GM18519 (cell line): ENCODE measurements at regions not wholly inside any gene's neighbourhood (a gene's known extent, or its start where the extent isn't known, plus 50 kb on each side); places are given as distances from the start of the nearest gene placed in this dataset.

Experiments used
- ATAC-seq: cut with Tn5 transposase; IDR thresholded peaks from one replicate; pipeline ENCODE4 v1.9.1; 2021; ENCODE audit warnings: mild to moderate bottlenecking, moderate library complexity; ENCODE audit not compliant: unreplicated experiment, low FRiP score

DNA sequence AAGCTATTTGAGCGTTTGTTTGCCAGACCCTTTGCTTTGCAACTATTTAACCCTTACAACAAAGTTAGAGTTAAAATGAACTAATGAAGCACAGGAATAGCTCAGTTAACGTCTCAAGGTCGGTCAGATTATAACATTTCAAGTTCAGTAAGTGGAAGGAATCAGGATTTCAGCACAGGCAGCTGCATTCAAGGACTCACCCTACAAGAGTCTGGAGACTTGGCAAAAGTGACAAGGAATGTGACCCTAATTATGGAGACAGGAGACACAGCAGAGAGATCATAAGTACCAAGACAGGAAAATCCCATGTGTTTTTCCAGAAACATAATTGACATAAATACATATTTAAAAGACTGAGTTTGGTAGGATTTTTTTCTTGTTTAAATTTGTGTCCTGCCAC, 1481.7 kb downstream of the TECRL start:
- ATAC-seq = no peak

DNA sequence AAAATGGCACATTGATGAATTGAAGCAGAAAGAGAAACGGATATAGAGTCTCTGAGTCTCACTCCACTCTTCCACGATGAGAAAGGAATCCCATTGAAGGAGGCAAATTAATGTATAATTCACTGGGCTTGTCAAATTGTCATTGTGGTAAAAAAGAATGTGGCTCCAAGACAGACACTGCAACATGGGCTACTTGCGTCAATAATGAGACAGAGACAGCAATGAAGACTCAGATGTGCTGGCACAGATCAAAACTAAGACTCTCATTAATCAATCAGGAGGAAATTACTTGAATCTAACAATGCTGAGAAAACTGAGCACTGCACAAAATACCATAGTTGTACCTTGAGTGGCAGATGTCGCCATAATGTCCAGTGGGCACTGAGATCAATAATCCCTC, 1485.5 kb downstream of the TECRL start:
- no peak for ATAC-seq

DNA sequence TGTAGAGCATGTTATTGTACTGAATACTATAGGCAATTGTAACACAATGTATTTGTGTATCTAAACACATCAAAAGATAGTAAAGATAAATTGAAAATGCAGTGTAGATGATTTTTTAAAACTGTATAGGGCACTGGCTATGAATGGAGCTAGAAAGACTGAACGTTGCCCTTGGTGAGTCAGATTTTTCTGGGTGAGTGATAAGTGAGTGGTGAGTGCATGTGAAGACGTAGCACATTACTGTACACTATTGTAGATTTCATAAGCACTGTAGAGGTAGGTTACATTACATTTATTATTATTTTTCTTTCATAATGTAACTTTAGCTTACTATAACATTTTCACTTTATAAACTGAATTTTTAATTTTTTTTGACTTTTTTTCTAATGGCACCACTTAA, 1491.6 kb downstream of the TECRL start:
- no peak for ATAC-seq

DNA sequence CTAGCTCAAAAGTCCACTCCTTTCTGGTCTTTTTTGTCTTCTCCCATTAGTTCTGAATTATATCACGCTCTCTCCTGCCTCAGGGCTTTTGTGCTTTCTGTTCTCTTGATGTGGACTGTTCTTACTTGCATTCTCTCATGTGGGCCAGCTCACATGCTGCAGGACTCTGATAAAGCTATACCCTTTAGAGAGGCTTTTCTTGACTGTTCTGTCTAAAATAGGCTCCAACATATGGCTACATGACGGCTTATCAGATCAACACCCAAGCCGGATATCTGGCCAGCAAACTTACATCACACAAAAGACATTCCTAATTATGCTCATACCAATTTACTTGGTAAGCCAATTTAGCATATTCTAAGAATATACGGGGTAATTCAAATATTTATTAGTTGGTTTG, 1494.5 kb downstream of the TECRL start:
- ATAC-seq = no peak

DNA sequence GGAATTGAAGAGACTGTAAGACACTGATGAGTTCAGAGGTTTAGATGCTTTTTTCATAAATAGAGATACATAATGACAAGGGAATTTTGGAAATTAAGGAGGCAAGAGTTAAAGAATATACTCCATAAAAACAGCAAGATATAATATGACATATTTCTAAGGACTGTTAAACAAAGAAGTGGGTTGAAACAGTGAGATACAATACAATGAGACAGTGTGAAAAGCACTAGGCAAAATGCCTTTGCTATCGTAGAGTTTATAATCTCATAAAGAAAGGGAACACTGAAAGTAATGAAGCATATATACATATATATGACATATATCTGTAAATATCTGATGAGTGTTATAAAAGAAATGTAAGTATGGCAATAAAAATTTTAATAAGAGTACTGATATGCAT, 1496.2 kb downstream of the TECRL start:
- ATAC-seq = no peak

DNA sequence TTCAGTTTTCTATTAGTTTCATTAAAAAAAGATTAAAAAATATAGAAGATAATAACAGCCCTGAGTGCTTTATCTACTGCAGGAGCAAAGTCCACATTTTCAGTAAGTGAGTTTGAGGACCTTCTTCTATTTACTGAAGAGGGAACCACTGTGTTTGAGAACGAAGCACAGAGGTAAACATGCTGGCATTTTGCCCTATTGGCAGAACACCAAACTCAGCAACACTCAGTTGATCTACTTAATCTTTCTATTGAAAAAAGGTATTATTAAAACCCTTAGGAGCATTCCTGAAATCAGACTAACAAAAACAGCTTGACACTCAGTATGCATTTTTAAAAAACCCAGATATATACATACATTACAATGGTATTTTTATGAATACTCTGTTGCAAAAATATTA, 1496.7 kb downstream of the TECRL start:
- ATAC-seq = no peak

DNA sequence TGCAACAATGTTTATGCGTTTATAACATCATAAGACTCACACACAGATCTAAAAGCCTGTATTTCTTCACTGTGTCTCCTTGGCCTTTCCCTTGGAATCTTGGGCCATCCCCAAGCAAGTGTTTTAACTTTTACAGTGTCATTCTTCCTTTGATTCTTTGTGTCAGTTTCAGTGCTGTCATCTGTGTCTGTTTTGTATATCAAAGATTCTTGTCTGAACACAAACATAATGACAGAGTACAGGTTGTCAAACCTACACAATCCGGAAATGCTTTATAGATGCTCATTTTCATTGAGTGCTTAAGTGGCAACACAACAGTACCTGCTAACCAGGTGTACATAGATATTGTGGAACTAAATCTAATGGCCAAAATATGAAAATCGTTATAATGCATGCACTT, 1500.0 kb downstream of the TECRL start:
- ATAC-seq = no peak

DNA sequence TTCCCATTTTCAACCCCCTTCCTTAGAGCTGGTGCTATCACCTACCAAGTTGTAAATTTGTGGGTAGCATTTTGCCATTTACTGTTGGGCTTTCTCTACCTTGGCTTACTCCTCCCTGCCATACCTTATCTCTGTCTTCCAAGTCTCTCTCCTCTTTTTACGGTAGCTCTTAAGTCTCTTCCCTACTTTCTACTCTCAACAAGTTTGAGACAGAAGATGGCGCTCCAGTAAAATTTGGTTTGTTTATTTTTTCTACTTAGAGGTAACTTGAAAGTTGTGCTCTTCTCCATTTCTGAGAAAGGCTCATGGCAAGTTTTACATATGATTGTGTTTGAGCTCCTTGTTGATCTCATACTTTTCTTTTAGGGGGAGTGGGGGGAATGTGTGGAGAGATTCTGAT, 1508.1 kb downstream of the TECRL start:
- ATAC-seq = no peak

DNA sequence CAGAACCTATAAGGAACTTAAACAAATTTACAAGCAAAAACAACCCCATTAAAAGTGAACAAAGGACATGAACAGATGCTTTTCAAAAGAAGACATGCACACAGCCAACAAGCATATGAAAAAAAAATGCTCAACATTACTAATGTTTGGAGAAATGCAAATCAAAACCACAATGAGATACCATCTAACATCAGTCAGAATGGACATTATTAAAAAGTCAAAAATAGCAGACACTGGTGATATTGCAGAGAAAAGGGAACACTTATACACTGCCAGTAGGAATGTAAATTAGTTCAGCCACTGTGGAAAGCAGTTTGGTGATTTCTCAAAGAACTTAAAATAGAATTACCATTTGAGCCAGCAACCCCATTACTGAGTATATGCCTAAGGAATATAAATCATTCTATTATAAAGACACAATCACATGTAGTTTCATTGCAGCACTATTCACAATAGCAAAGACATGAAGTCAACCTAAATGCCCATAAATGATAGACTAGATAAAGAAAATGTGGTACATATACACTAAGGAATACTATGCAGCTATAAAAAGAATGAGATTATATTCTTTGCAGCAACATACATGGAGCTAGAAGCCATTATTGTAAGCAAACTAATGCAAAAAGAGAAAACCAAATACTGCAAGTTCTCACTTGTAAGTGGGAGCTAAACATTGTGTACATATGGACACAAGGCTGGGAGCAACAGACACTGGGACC, 1509.4 kb downstream of the TECRL start:
- no peak for ATAC-seq

DNA sequence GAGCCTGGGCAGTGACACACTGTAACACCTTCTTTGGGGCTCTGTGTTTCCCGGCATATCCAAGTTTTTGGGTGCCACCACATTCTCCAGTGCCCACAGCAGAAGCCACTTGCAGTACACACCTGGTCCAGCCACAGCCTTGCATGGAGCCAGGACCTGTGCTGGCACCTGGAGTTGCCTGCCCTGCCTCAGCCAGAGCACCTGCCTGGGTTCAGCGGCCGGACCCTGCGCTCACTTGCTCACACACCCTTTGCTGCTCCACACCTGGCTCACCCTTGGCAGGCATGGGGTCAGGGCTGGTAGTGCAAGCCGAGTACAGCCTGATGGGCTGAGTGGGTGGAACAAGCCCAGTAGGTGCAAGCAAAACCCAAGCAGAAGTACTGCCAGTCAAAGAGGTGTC, 1511.1 kb downstream of the TECRL start:
- ATAC-seq = no peak

DNA sequence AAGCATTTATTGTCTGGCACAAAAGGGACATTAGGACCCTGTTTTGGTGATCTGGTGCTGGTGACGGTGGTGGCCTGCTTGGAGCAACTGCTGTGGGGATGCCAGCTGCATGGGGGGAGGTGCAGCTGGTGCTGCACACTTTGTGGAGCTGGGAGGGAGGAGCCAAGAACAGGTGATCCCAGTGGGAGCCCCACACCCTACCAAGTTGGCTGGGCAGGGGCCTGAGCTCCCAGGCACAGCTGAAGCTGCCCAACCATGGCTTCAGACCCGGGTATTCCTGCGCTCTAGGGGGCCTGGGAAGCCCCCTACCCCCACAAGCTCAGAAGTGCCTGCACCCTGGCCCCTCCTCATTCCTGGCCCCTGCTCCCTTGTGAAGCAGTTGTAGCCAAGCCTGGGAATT, 1512.5 kb downstream of the TECRL start:
- ATAC-seq = no peak

DNA sequence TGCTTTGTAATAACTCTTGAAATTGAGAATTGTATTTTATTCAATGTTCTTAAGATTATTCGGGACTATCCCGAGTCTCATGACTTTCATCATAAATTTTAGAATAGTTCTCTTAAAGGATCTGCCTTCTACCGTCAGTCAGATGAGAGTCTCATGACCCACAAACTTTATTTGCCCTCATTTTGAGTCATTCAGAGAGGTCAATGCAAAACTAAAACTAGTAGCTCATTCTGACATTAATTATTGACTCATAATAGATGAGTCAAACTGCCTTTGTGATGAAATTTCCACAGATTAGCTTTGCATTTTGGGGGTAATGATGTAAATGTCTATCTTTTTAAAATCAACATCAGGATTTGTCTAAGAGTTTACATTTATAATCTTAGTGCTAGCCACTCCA, 1527.3 kb downstream of the TECRL start:
- no peak for ATAC-seq

DNA sequence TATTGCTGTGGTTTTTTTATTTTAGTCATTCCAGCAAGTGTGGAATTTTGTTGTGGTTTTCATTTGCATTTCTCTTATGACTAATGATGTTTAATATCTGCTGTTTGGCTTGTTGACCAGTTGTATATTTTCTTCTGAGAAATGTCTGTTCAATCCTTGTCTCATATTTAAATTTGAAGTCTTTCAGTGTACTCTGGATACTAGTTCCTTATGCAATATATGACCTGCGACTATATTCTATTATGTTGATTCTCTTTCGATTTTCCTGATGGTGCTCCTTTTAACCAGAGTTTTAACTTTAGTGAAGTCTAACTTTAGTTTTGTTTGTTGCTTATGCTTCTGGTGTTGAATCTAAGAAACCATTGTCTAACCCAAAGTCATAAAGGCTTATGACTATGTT, 1528.0 kb downstream of the TECRL start:
- ATAC-seq = no peak

DNA sequence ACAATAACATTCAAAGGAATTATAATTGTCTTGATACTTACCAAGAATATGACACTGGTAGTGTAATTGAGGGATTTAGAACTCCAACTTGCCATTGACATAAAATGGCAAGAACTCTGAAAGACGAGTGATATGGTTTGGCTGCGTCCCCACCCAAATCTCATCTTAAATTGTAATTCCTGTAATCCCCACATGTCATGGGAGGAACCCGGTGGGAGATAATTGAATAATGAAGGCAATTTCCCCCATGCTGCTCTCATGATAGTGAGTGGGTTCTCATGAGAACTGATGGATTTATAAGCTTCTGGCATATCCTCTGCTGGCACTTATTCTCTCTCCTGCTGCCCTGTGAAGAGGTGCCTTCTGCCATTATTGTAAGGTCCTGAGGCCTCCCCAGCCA, 1536.4 kb downstream of the TECRL start:
- ATAC-seq = no peak

DNA sequence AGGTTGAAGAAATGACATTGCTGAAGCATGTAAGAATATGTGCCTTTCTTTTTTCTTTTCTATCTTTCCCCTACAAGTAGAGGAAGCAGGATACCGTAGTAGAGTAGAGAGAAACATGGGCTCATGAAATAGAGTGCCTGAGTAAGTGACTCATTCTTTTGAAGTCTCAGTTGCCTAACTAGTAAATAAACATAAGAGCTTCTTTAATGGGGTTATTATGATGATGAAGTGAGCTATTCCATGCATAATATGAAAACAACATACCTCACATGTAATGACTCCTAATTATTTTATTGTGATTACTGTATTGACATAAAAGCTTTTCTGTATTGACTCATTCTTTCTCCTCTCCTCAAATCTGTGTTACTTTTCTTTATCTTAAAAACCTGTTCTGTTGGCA, 1538.2 kb downstream of the TECRL start:
- ATAC-seq = no peak

DNA sequence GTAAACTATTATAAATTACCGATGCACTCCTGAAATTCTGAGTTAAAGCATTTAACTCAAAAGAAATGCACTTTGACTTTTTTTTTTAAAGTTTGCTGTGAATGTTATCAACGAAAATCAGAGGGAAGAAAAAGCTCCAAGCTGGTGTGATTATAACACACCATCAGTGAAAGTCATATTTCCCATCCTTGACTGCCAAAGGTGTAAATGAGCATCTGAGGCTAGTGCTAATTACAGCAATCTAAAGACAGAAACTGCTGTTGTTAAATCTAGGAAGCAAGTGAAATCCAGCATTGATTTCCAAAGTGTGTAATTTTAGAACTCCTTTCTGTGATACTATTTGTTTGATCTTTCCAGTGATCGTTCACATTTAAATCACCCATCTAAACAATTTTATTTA, 1538.8 kb downstream of the TECRL start:
- no peak for ATAC-seq

DNA sequence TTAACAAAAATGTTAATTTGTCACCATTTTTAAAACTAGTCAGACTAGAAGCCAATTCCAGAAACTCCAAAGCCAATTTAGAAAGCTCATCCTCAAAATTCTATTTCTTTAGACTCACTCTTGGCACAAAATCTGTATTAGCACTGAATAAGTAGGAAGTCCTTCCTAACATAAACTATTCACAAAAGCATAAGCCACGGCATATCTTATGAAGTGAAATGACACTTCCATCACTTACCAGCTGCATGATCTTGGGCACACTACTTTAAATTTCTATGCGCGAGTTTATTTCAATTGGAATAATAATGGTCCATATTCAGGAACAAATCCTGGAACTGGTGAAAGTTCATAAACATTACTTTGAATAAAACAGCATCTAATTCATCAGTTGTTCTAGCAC, 1544.0 kb downstream of the TECRL start:
- ATAC-seq = no peak

DNA sequence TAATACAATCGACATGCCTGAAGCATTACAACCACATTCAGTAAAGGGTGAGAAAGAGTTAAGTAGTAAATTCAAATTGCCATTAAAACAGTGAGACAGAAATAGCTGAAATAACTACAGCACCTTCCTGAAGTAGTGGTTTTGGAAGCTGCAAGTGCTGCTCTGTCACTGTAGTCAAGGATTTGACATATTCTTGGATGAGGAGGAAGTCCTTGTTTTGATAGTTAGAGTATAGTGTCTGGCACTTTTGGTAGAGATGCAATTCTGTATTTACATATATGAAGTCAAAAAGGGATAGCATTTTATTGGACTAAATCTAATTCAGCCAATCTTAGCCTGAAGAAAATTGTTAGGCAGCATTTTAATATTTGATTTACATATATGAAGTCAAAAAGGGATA, 1559.6 kb downstream of the TECRL start:
- no peak for ATAC-seq

DNA sequence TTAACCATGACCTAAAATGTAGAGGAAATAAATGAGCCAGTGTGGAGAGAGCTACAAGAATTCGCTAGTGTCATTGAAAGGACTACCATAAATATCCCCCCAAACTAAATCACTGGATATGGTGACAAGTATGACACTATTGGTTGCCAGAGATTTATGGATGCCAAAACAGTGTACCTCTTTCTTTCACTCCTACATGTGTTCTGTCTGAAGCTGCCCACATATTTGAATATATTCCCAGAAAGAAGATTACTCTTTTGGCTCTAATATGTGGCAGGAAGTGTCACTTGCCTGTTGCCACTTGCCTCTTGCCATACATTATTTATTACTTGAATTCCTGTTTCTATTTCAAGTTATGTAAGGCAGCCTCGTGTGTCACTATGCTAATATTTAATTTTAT, 1573.6 kb downstream of the TECRL start:
- ATAC-seq = no peak

DNA sequence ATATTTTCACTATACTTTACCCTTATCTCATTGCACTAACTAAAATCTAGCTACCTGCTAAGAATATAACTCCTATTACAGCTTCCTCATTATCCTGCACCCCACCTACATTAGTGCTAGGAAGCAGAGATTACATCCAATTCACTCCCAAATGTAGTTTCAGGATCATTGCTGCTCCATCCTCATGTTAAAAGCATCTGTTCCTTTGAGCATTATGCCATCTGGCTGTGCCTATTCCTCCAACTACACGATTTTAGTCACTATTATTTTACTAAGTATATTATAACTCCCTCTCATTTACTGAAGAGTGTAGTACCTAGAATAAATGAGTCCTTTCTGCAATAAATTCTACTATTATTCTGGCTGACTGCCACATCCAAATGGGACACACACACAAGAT, 1586.9 kb downstream of the TECRL start:
- no peak for ATAC-seq

DNA sequence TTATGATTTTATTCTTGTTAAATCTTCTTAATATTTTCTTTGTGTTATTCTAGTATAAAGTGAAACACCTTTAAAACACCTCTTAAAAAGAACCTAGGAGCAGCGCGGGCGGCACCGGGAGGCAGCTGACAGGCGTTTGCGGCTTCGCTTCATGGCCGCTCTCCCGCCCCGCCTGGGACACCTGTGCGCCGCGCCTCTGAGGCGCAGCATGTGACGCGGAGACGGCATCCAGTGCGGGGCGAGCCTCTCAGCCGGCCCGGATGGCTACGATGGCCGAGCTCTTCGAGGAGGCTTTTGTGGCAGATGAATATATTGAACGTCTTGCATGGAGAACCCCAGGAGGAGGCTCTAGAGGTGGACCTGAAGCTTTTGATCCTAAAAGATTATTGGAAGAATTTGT, 1592.7 kb downstream of the TECRL start:
- ATAC-seq = no peak

DNA sequence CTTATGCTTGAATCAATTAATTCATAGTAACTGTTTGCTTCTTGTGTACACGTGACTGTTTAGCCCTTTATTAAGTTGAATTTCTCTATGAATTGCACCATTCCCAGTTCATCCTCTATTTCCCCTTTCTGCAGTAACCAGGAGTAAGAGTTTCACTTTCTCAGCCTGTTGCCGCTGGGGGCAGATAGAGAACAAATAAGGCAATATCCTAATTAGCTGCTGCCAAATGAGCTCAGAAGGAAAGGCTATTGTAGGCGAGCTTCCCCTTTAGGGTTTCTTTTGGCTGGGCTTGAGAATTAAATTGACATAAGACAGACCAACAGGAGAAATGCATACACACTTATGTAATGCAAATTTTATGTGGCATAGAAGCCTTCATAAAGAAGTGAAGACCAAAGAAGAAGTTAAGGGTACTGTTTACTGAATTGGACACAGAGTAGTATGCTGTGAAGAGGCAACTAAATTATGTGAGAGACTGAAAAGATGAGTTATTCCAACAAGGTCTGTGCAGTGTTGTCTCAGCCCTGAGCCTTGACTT, 1594.7 kb downstream of the TECRL start:
- no peak for ATAC-seq

DNA sequence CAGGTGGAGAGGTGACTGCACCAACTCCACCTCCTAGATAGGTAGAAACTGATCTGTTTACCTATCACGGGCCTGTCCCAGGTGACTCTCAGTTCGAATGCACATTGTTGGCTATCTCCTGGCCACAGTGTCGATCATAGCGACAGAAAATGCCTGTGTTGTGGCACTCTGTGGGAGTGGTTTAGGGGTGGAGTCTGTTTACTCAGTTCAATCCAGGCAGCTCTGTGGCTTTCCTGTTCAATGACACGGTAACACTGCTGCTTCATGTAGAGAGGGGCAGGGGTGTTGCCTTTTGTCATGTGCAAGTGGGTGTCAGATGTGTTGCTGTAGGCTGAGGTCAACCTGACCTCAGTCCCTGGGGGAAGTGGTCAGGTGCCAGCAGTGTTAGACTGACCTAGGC, 1602.4 kb downstream of the TECRL start:
- no peak for ATAC-seq
